IMR-90 (cell line): ENCODE measurements at regions not wholly inside any gene's neighbourhood (a gene's known extent, or its start where the extent isn't known, plus 50 kb on each side); places are given as distances from the start of the nearest gene placed in this dataset.

ENCODE experiments used
- CEBPB ChIP-seq: IDR thresholded peaks from 2 replicates; pipeline ENCODE4 v1.6.1; 2012; ENCODE audit warnings: low read depth, low read length, improper control_type of control experiment
- CTCF ChIP-seq: conservative IDR thresholded peaks from 2 replicates; pipeline ENCODE4 v1.5.1; 2012; ENCODE audit warnings: mild to moderate bottlenecking, low read depth, low read length, improper control_type of control experiment
- MAFK ChIP-seq: IDR thresholded peaks from 2 replicates; pipeline ENCODE4 v1.6.1; 2012; ENCODE audit warnings: low read depth, low read length, improper control_type of control experiment
- POLR2A ChIP-seq: IDR thresholded peaks from 2 replicates; pipeline ENCODE4 v1.6.1; 2012; ENCODE audit warnings: mild to moderate bottlenecking, low read depth, low read length
- RAD21 ChIP-seq: IDR thresholded peaks from 2 replicates; pipeline ENCODE4 v1.6.1; 2012; ENCODE audit warnings: low read length, improper control_type of control experiment
- RCOR1 ChIP-seq: IDR thresholded peaks from 2 replicates; pipeline ENCODE4 v1.6.1; 2012; ENCODE audit warnings: mild to moderate bottlenecking, low read length, improper control_type of control experiment; ENCODE audit not compliant: insufficient replicate concordance
- RFX5 ChIP-seq: IDR thresholded peaks from 2 replicates; pipeline ENCODE4 v1.8.0; 2012; ENCODE audit warnings: low read depth, mild to moderate bottlenecking, low read length, moderate library complexity
- USF2 ChIP-seq: fragments of 150-350 bp; IDR thresholded peaks from 2 replicates; pipeline ENCODE4 v1.6.1; 2017; ENCODE audit warnings: mild to moderate bottlenecking, antibody characterized with exemption, low read length, low read depth

- TF ChIP-seq CTCF: no peak
- TF ChIP-seq POLR2A: no peak
- no peak for TF ChIP-seq USF2
- TF ChIP-seq CEBPB: no peak
- TF ChIP-seq RCOR1: no peak
- no peak for TF ChIP-seq RAD21
- TF ChIP-seq MAFK: no peak
- TF ChIP-seq RFX5: no peak
Observed at GRCh38 chr2:37852585-37853014, 72.5 kb upstream of the RMDN2 start.
